ENCODE measurements at regions not wholly inside any gene's neighbourhood (a gene's known extent, or its start where the extent isn't known, plus 50 kb on each side); places are given as distances from the start of the nearest gene placed in this dataset.

DNA sequence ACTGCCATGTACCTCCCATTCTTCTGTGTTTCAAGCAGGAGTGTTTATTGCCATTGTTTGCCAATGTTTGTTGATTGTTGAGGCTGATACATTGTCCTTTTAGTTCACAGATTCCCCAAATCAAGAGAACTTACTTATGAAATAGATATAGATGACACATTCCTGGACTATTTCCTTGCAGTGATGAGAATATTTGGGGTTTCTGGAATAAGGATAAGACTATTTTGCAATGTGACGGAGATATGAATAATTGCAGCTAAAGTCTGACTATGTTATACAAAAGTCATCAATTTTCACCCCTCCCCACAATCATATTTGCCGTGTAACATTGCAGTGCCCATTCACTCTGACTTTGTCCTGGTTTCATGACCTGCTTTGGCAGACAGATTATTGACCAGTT, 460.8 kb downstream of the CDH10 start:
- no peak overlapping the region for H3K4me3 ChIP-seq (ENCODE audit: control insufficient read depth, low read depth, low read length)
- TF ChIP-seq, protein P1, sequence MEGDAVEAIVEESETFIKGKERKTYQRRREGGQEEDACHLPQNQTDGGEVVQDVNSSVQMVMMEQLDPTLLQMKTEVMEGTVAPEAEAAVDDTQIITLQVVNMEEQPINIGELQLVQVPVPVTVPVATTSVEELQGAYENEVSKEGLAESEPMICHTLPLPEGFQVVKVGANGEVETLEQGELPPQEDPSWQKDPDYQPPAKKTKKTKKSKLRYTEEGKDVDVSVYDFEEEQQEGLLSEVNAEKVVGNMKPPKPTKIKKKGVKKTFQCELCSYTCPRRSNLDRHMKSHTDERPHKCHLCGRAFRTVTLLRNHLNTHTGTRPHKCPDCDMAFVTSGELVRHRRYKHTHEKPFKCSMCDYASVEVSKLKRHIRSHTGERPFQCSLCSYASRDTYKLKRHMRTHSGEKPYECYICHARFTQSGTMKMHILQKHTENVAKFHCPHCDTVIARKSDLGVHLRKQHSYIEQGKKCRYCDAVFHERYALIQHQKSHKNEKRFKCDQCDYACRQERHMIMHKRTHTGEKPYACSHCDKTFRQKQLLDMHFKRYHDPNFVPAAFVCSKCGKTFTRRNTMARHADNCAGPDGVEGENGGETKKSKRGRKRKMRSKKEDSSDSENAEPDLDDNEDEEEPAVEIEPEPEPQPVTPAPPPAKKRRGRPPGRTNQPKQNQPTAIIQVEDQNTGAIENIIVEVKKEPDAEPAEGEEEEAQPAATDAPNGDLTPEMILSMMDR (conservative IDR thresholded peaks at IDR 0.05; ENCODE audit: control insufficient read depth, insufficient read depth, low read depth, low read length), result no peak
- peak; percentile 17 for DNase-seq (ENCODE audit: low read depth)

DNA sequence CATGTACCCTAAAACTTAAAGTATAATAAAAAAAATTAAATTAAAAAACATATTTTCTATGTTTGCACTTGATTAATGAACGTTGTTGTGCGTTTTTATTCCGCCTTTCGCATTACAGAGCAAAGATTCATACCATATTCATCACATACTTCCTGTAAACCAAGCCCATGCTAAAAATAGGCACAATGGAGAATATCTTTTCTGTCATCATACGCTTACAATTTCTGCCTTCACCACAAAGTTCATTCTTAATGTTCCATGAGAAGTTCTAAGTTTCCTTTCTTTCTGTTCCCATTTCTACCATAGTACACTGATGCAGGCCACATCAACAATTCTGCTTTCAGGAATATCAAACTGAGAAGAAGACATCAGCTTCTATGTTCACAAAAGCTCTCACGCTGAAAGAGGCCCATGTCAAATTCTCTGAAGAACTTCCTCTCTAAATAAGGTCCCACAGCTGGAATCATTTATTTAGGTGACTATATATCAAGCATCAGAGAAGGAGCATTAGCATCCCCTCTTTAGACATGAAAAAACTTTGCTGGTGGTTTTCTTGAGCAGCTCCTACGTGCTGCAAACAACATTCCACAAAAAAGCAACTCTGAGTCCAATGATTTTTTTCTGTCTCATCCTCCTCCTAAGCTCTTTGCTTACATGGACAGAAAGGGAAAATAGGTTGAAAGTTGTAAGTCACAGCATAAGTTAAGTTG, 456.4 kb downstream of the CDH10 start:
- DNase-seq (ENCODE audit: low read depth), result no peak
- TF ChIP-seq, protein P1 (conservative IDR thresholded peaks at IDR 0.05; ENCODE audit: control insufficient read depth, insufficient read depth, low read depth, low read length), result no peak
- H3K4me3 ChIP-seq (ENCODE audit: control insufficient read depth, low read depth, low read length), result no peak overlapping the region

GRCh38 chr5:24196789-24197188, 448.0 kb downstream of the CDH10 start:
- TF ChIP-seq, protein P1 (conservative IDR thresholded peaks at IDR 0.05; ENCODE audit: control insufficient read depth, insufficient read depth, low read depth, low read length), result no peak
- DNase-seq (ENCODE audit: low read depth), result no peak
- no peak overlapping the region for H3K4me3 ChIP-seq (ENCODE audit: control insufficient read depth, low read depth, low read length)

- TF ChIP-seq, protein P1 (conservative IDR thresholded peaks at IDR 0.05; ENCODE audit: control insufficient read depth, insufficient read depth, low read depth, low read length), result no peak
- DNase-seq (ENCODE audit: low read depth), result no peak
Observed at GRCh38 chr5:24208686-24209106, 436.1 kb downstream of the CDH10 start.

GRCh38 chr5:24215114-24215513, 429.7 kb downstream of the CDH10 start:
- no peak overlapping the region for H3K4me3 ChIP-seq (ENCODE audit: control insufficient read depth, low read depth, low read length)
- no peak for DNase-seq (ENCODE audit: low read depth)
- TF ChIP-seq, protein P1 (conservative IDR thresholded peaks at IDR 0.05; ENCODE audit: control insufficient read depth, insufficient read depth, low read depth, low read length), result no peak

More at GRCh38 chr5:24208686-24209106, 436.1 kb downstream of the CDH10 start:
- no peak overlapping the region for H3K4me3 ChIP-seq (ENCODE audit: control insufficient read depth, low read depth, low read length)

- TF ChIP-seq, protein P1 (conservative IDR thresholded peaks at IDR 0.05; ENCODE audit: control insufficient read depth, insufficient read depth, low read depth, low read length), result no peak
- peak; percentile 50 for DNase-seq (ENCODE audit: low read depth)
- H3K4me3 ChIP-seq (ENCODE audit: control insufficient read depth, low read depth, low read length), result no peak overlapping the region
Observed at GRCh38 chr5:24222876-24223275, 421.9 kb downstream of the CDH10 start.
